B cell (primary cell): ENCODE measurements at regions not wholly inside any gene's neighbourhood (a gene's known extent, or its start where the extent isn't known, plus 50 kb on each side); places are given as distances from the start of the nearest gene placed in this dataset.

Source experiments
- ATAC-seq: fragments of 200-7000 bp; cut with Tn5 transposase; one replicate; pipeline ENCODE4 v1.10.0; 2021; ENCODE audit warnings: low read depth, mild to moderate bottlenecking, moderate number of reproducible peaks, moderate library complexity
- CTCF ChIA-PET: fragments of 350-600 bp; sonication (Branson Sonifier 250); formaldehyde crosslinking; loops from one replicate; lab custom pipeline; 2021; ENCODE audit warnings: antibody characterized with exemption, inconsistent platforms; lab: Charles Lee
- POLR2A ChIA-PET: fragments of 350-600 bp; sonication (Branson Sonifier 250); formaldehyde crosslinking; loops from one replicate; lab custom pipeline; 2021; ENCODE audit warnings: antibody characterized with exemption; lab: Charles Lee
- DNase-seq: peaks from one replicate; pipeline ENCODE4 v3.0.0; 2013
- H2AFZ ChIP-seq: 2 replicates; pipeline ENCODE4 v1.6.1; 2012; ENCODE audit warnings: mild to moderate bottlenecking, low read depth, low read length; ENCODE audit not compliant: insufficient read depth, poor library complexity, severe bottlenecking
- H3K27ac ChIP-seq, 2 donors: 1 replicate in 1 of 2; 2 replicates in 1 of 2; pipeline ENCODE4 v1.5.1; 2012 to 2013; ENCODE audit warnings: low read length in 2 of 2, mild to moderate bottlenecking in 2 of 2, moderate library complexity in 1 of 2
- H3K27me3 ChIP-seq, 4 experiments: fragments of 200-600 bp in 1 of 4; sonication (generic) in 1 of 4; replicated peaks in 1 of 4; 1 replicate in 2 of 4; 2 replicates in 2 of 4; pipeline versions ENCODE4 v1.6.1 to v1.7.0; 2013 to 2016; ENCODE audit warnings: low read length in 3 of 4, mild to moderate bottlenecking in 2 of 4, mixed read lengths in 1 of 4, moderate library complexity in 1 of 4; ENCODE audit not compliant: insufficient read depth in 4 of 4, control insufficient read depth in 3 of 4; ENCODE audit errors: control extremely low read depth in 1 of 4
- H3K36me3 ChIP-seq, 2 experiments: replicated peaks in 1 of 2; 1 replicate in 1 of 2; 2 replicates in 1 of 2; pipeline versions ENCODE4 v1.6.1 to v1.7.1; 2013; ENCODE audit warnings: low read length in 1 of 2; ENCODE audit not compliant: insufficient read depth in 2 of 2, control insufficient read depth in 1 of 2; ENCODE audit errors: control extremely low read depth in 1 of 2, extremely low read depth in 1 of 2
- H3K4me1 ChIP-seq, 2 donors: fragments of 200-600 bp in 1 of 2; sonication (generic) in 1 of 2; 1 replicate in 1 of 2; 2 replicates in 1 of 2; pipeline versions ENCODE4 v1.5.1 to v1.6.1; 2013 to 2017; ENCODE audit warnings: low read length in 2 of 2; ENCODE audit not compliant: control insufficient read depth in 2 of 2, insufficient read depth in 2 of 2
- H3K4me2 ChIP-seq: replicated peaks from 2 replicates; pipeline ENCODE3; 2012; ENCODE audit warnings: mild to moderate bottlenecking, low read depth, low read length; ENCODE audit not compliant: poor library complexity, severe bottlenecking
- H3K4me3 ChIP-seq, 5 experiments: fragments of 200-600 bp in 1 of 5; sonication (generic) in 1 of 5; 1 replicate in 3 of 5; 2 replicates in 2 of 5; pipeline versions ENCODE4 v1.5.1 to v1.7.0; 2011 to 2016; ENCODE audit warnings: low read length in 4 of 5, mild to moderate bottlenecking in 4 of 5, low read depth in 2 of 5, control low read depth in 1 of 5, moderate library complexity in 1 of 5; ENCODE audit not compliant: insufficient read depth in 1 of 5; ENCODE audit errors: control extremely low read depth in 1 of 5, extremely low read depth in 1 of 5
- H3K79me2 ChIP-seq: fragments of 200-600 bp; sonication (generic); one replicate; pipeline ENCODE4 v1.6.0; 2016; ENCODE audit warnings: low read length; ENCODE audit not compliant: control insufficient read depth, insufficient read depth
- H3K9ac ChIP-seq: fragments of 200-600 bp; sonication (generic); 2 replicates; pipeline ENCODE4 v1.6.1; 2017; ENCODE audit warnings: mild to moderate bottlenecking, low read length, moderate library complexity
- H3K9me3 ChIP-seq, 3 donors: one replicate each; pipeline versions ENCODE4 v1.6.1 to v1.7.1; 2013; ENCODE audit warnings: low read length in 2 of 3; ENCODE audit not compliant: control insufficient read depth in 2 of 3, insufficient read depth in 1 of 3; ENCODE audit errors: control extremely low read depth in 1 of 3
- H4K20me1 ChIP-seq: 2 replicates; pipeline ENCODE4 v1.6.0; 2012; ENCODE audit warnings: mild to moderate bottlenecking, low read length; ENCODE audit not compliant: insufficient read depth, control insufficient read depth, poor library complexity, severe bottlenecking
- H3K27ac Mint-ChIP-seq: one replicate; pipeline ENCODE4 v1.8.0; 2021; ENCODE audit warnings: mixed read lengths
- H3K27me3 Mint-ChIP-seq: one replicate; pipeline ENCODE4 v1.8.0; 2021; ENCODE audit warnings: mixed read lengths
- H3K4me1 Mint-ChIP-seq: one replicate; pipeline ENCODE4 v1.8.0; 2021; ENCODE audit warnings: mixed read lengths
- H3K4me3 Mint-ChIP-seq: one replicate; pipeline ENCODE4 v1.8.0; 2021; ENCODE audit warnings: mixed read lengths
- H3K9me3 Mint-ChIP-seq: one replicate; pipeline ENCODE4 v1.8.0; 2022; ENCODE audit warnings: mixed read lengths; ENCODE audit not compliant: insufficient read depth
- EZH2 ChIP-seq: IDR thresholded peaks from 2 replicates; pipeline ENCODE4 v1.6.1; 2012; ENCODE audit warnings: borderline replicate concordance, low read depth, mild to moderate bottlenecking, moderate library complexity, low read length; ENCODE audit not compliant: insufficient read depth, poor library complexity, severe bottlenecking
- WGBS: methylation state at CpG from one replicate; pipeline ENCODE4 v1.1.5; 2013; ENCODE audit warnings: missing lambda C conversion rate; ENCODE audit not compliant: insufficient coverage; 5-methylcytosine and 5-hydroxymethylcytosine counted together
- intact Hi-C: fragments of 100-400 bp; cut with micrococcal nuclease; formaldehyde crosslinking; loops from one replicate; pipeline ENCODE4 v1.10.0; 2022
- TF ChIP-seq, protein P1 (sequence below): fragments of 200-600 bp; IDR thresholded peaks from one replicate; pipeline ENCODE4 v1.8.0; 2022; ENCODE audit warnings: antibody characterized with exemption, mild to moderate bottlenecking

DNA sequence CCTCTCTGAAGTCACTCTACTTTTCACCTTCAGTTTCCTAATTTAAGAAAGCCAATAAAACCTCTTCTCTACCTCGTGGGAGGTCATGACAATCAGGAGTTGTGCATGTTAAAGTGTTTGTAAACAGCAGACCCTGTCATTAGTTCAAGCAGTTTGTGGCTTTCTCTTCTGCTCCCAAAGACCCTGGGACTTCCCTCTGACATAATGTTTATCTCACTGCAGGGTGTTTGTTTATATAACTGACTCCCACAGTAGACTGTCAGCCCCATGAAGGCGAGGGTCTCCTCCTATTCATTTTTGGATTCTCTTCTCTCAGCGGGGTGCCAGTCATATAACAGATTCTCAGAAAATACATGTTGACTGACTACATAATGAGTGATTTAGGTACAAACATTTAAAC, 360.0 kb upstream of the ZNF462 start:
- POLR2A ChIA-PET = no interaction called here
- CTCF ChIA-PET = no interaction called here
- Histone ChIP-seq H3K9ac (no peak overlapping the region), H3K4me1 (no peaks in the 10 kb centered on the region), H3K4me2 (no peak overlapping the region), H2AFZ (no peak overlapping the region), H4K20me1 (no peaks in the 10 kb centered on the region), H3K36me3 (no peaks in the 10 kb centered on the region), H3K27ac (no peak overlapping the region), H3K79me2 (no peaks in the 10 kb centered on the region), H3K27me3 (no peaks in the 10 kb centered on the region), H3K9me3 (peaks cover 0 to 14% (median 0%) of the 10 kb centered on the region in 3 donors), H3K4me3 (no peak overlapping the region)
- TF ChIP-seq EZH2 = no peak
- TF ChIP-seq, protein P1, sequence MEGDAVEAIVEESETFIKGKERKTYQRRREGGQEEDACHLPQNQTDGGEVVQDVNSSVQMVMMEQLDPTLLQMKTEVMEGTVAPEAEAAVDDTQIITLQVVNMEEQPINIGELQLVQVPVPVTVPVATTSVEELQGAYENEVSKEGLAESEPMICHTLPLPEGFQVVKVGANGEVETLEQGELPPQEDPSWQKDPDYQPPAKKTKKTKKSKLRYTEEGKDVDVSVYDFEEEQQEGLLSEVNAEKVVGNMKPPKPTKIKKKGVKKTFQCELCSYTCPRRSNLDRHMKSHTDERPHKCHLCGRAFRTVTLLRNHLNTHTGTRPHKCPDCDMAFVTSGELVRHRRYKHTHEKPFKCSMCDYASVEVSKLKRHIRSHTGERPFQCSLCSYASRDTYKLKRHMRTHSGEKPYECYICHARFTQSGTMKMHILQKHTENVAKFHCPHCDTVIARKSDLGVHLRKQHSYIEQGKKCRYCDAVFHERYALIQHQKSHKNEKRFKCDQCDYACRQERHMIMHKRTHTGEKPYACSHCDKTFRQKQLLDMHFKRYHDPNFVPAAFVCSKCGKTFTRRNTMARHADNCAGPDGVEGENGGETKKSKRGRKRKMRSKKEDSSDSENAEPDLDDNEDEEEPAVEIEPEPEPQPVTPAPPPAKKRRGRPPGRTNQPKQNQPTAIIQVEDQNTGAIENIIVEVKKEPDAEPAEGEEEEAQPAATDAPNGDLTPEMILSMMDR = no peak
- intact Hi-C loops = no loop called here
- Mint-ChIP-seq H3K27ac (no peak overlapping the region), H3K4me1 (no peaks in the 10 kb centered on the region), H3K27me3 (no peaks in the 10 kb centered on the region), H3K4me3 (no peak overlapping the region), H3K9me3 (no peaks in the 10 kb centered on the region)
- no peak for ATAC-seq
- no CpG with 5 or more reads among the region's 3 CpGs for WGBS
- no peak for DNase-seq

DNA sequence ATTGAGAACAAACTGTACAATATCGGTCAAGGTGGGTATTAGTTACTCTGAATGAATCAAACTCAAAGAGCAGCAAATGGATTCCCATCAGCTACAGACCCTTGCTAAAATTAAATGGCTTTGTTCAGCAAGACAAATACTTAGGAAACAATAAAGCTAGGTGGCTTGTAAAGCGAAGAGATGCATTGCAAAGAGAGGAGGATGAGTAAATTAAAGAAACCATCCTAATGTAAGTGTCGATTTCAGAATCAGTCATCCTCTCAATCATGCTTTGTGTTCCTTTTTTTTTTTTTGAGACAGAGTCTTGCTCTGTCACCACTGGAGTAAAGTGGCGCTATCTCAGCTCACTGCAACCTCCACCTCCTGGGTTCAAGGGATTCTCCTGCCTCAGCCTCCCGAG, 359.2 kb upstream of the ZNF462 start:
- Histone ChIP-seq H3K4me3 (no peak overlapping the region), H2AFZ (no peak overlapping the region), H4K20me1 (no peaks in the 10 kb centered on the region), H3K79me2 (no peaks in the 10 kb centered on the region), H3K4me1 (no peaks in the 10 kb centered on the region), H3K27me3 (no peaks in the 10 kb centered on the region), H3K9ac (no peak overlapping the region), H3K36me3 (no peaks in the 10 kb centered on the region), H3K9me3 (peaks cover 0 to 14% (median 0%) of the 10 kb centered on the region in 3 donors), H3K4me2 (no peak overlapping the region), H3K27ac (no peak overlapping the region)
- Mint-ChIP-seq H3K9me3 (no peaks in the 10 kb centered on the region), H3K4me3 (no peak overlapping the region), H3K27ac (no peak overlapping the region), H3K27me3 (no peaks in the 10 kb centered on the region), H3K4me1 (no peaks in the 10 kb centered on the region)
- TF ChIP-seq, protein P1 = no peak
- no peak for TF ChIP-seq EZH2
- no peak for ATAC-seq
- POLR2A ChIA-PET = no interaction called here
- CTCF ChIA-PET = no interaction called here
- no peak for DNase-seq
- intact Hi-C loops = no loop called here
- WGBS = 83% methylated on average over 1 of the region's 5 CpGs
